ENCODE measurements at regions not wholly inside any gene's neighbourhood (a gene's known extent, or its start where the extent isn't known, plus 50 kb on each side); places are given as distances from the start of the nearest gene placed in this dataset.

DNA sequence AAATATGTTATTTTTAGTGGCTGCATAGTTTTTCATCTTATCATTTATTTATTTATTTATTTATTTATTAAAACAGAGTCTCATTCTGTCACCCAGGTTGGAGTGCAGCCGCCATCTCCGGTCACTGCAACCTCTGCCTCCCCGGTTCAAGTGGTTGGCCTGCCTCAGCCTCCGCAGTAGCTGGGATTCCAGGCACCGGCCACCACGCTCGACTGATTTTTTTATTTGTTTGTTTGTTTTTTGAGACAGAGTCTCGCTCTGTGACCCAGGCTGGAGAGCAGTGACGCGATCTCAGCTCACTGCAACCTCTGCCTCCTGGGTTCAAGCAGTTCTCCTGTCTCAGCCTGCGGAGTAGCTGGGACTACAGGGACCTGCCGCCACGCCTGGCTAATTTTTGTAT lies 262.9 kb upstream of the DDI1 start:
- Histone ChIP-seq H3K9ac (ENCODE audit: low read depth in 1 of 3, low read length in 3 of 3) (no peak overlapping the region), H3K4me1 (ENCODE audit: control insufficient read depth in 3 of 3, insufficient read depth in 3 of 3, low read length in 3 of 3) (no peaks in the 10 kb centered on the region), H3K27ac (ENCODE audit: low read depth, low read length) (no peak overlapping the region), H3K36me3 (ENCODE audit: control insufficient read depth in 3 of 3, insufficient read depth in 3 of 3, low read length in 3 of 3) (no peaks in the 10 kb centered on the region), H3K4me3 (ENCODE audit: low read length in 3 of 3) (no peak overlapping the region), H3K9me3 (ENCODE audit: control insufficient read depth in 3 of 3, low read length in 3 of 3) (no peaks in the 10 kb centered on the region), H3K27me3 (ENCODE audit: control insufficient read depth in 3 of 3, insufficient read depth in 3 of 3, low read length in 3 of 3) (no peaks in the 10 kb centered on the region)

DNA sequence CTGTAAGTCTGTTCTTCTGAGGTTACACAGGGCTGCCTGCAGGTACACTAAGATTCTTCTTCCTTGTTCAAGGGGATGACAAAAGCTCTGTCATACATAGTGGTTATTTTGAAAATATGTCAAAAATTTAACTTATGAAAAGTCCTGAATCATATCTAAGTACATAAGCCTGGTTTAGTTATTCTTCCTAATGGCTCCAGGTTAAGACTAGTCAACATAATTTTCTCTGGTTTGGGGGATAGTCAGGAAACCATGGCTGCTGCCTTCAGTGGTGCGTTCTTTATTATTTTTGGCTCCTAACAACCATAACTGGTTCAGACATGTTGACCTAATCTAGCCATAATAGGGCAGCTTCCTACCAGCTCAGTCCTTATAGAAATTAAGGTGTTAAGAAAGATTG lies 257.4 kb upstream of the DDI1 start:
- no peaks in the 10 kb centered on the region for H3K36me3 ChIP-seq (ENCODE audit: control insufficient read depth in 3 of 3, insufficient read depth in 3 of 3, low read length in 3 of 3)
- H3K9ac ChIP-seq (ENCODE audit: low read depth in 1 of 3, low read length in 3 of 3): no peak overlapping the region
- H3K4me1 ChIP-seq (ENCODE audit: control insufficient read depth in 3 of 3, insufficient read depth in 3 of 3, low read length in 3 of 3): no peaks in the 10 kb centered on the region
- no peak overlapping the region for H3K27ac ChIP-seq (ENCODE audit: low read depth, low read length)
- no peaks in the 10 kb centered on the region for H3K9me3 ChIP-seq (ENCODE audit: control insufficient read depth in 3 of 3, low read length in 3 of 3)
- H3K27me3 ChIP-seq (ENCODE audit: control insufficient read depth in 3 of 3, insufficient read depth in 3 of 3, low read length in 3 of 3): no peaks in the 10 kb centered on the region
- no peak overlapping the region for H3K4me3 ChIP-seq (ENCODE audit: low read length in 3 of 3)

DNA sequence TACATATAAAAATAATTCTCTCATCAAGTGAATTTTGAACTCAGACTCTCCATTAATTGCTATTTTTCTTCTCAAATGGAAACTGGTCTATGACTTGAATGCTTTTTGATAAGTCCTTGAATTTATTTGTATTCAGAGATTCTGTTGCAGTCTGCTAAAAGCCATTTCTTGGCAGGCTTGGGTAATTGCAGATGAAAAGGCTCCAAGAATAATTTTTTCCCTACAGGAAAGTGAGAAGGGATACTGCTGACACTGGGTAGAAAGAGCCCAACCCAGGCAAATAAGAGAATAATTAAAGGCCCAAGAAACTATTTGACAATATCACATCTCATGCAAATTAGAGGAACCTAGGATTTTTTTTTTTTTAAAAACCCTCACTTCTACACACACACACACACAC lies 246.5 kb upstream of the DDI1 start:
- Histone ChIP-seq H3K4me3 (ENCODE audit: low read length in 3 of 3) (no peak overlapping the region), H3K27me3 (ENCODE audit: control insufficient read depth in 3 of 3, insufficient read depth in 3 of 3, low read length in 3 of 3) (no peaks in the 10 kb centered on the region), H3K27ac (ENCODE audit: low read depth, low read length) (no peak overlapping the region), H3K9me3 (ENCODE audit: control insufficient read depth in 3 of 3, low read length in 3 of 3) (no peaks in the 10 kb centered on the region), H3K36me3 (ENCODE audit: control insufficient read depth in 3 of 3, insufficient read depth in 3 of 3, low read length in 3 of 3) (no peaks in the 10 kb centered on the region), H3K4me1 (ENCODE audit: control insufficient read depth in 3 of 3, insufficient read depth in 3 of 3, low read length in 3 of 3) (no peaks in the 10 kb centered on the region), H3K9ac (ENCODE audit: low read depth in 1 of 3, low read length in 3 of 3) (no peak overlapping the region)

DNA sequence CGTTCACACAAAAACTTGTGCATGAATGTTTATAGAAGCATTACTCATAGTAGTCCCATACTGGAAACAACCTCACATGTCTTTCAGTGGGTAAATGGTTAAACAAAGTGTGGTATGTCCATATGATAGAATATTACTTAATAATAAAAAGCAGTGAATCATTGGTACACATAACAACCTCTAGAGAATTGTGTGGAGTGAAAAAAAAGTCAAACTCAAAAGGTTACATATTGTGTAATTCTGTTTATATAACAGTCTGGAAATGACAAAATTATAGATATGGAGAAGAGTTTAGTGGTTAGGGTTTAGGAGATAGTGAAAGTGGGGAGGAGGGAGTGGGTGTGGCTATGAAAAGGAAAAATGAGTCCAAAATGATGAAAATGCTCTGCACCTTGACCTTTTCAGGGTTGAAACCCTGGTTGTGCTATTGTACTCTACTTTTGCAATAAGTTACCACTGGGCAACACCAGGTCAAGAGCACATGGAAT lies 243.4 kb upstream of the DDI1 start:
- Histone ChIP-seq H3K4me3 (ENCODE audit: low read length in 3 of 3) (no peak overlapping the region), H3K9me3 (ENCODE audit: control insufficient read depth in 3 of 3, low read length in 3 of 3) (no peaks in the 10 kb centered on the region), H3K27ac (ENCODE audit: low read depth, low read length) (no peak overlapping the region), H3K36me3 (ENCODE audit: control insufficient read depth in 3 of 3, insufficient read depth in 3 of 3, low read length in 3 of 3) (no peaks in the 10 kb centered on the region), H3K27me3 (ENCODE audit: control insufficient read depth in 3 of 3, insufficient read depth in 3 of 3, low read length in 3 of 3) (no peaks in the 10 kb centered on the region), H3K9ac (ENCODE audit: low read depth in 1 of 3, low read length in 3 of 3) (no peak overlapping the region), H3K4me1 (ENCODE audit: control insufficient read depth in 3 of 3, insufficient read depth in 3 of 3, low read length in 3 of 3) (no peaks in the 10 kb centered on the region)

DNA sequence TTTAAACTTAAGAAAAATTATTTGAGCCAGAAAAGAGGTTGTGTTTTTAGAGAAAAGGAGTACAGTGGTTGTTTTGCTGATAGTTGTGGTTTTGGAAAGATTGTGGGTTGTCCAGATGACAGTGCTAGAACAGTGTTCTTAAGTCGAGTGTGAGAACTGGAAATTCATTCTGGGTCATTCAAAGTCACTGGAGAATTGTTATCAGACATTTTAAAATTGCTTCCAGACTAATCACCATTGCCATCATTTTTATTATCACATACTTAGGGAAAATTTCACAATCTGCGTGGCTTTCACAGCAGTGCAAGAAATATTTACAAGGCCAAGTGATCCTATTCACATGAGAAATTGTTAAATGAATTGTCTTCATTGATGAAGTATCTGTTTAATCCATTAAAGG lies 242.2 kb upstream of the DDI1 start:
- Histone ChIP-seq H3K36me3 (ENCODE audit: control insufficient read depth in 3 of 3, insufficient read depth in 3 of 3, low read length in 3 of 3) (no peaks in the 10 kb centered on the region), H3K27me3 (ENCODE audit: control insufficient read depth in 3 of 3, insufficient read depth in 3 of 3, low read length in 3 of 3) (no peaks in the 10 kb centered on the region), H3K9ac (ENCODE audit: low read depth in 1 of 3, low read length in 3 of 3) (no peak overlapping the region), H3K9me3 (ENCODE audit: control insufficient read depth in 3 of 3, low read length in 3 of 3) (no peaks in the 10 kb centered on the region), H3K27ac (ENCODE audit: low read depth, low read length) (no peak overlapping the region), H3K4me3 (ENCODE audit: low read length in 3 of 3) (no peak overlapping the region), H3K4me1 (ENCODE audit: control insufficient read depth in 3 of 3, insufficient read depth in 3 of 3, low read length in 3 of 3) (no peaks in the 10 kb centered on the region)

DNA sequence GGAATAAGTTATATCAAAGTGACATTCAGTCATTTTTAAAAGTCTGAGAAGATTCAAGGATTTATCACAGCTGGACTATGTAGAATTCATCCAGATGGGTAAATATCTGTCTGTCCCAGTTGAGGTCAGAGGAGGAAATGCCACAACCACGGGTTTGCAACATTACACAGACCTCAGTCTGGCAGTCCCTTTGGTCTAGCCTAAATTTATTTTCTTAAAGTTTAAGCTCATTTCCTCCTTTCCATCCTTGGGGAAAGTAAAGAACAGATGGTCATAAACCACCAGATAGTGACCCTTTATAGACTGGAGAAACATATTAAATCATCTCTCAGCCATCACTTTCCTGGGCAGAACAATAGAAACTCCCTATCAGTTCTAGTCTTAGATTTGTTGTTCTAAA lies 238.4 kb upstream of the DDI1 start:
- H3K4me3 ChIP-seq (ENCODE audit: low read length in 3 of 3): no peak overlapping the region
- no peaks in the 10 kb centered on the region for H3K9me3 ChIP-seq (ENCODE audit: control insufficient read depth in 3 of 3, low read length in 3 of 3)
- H3K9ac ChIP-seq (ENCODE audit: low read depth in 1 of 3, low read length in 3 of 3): no peak overlapping the region
- H3K36me3 ChIP-seq (ENCODE audit: control insufficient read depth in 3 of 3, insufficient read depth in 3 of 3, low read length in 3 of 3): no peaks in the 10 kb centered on the region
- no peak overlapping the region for H3K27ac ChIP-seq (ENCODE audit: low read depth, low read length)
- H3K27me3 ChIP-seq (ENCODE audit: control insufficient read depth in 3 of 3, insufficient read depth in 3 of 3, low read length in 3 of 3): no peaks in the 10 kb centered on the region
- H3K4me1 ChIP-seq (ENCODE audit: control insufficient read depth in 3 of 3, insufficient read depth in 3 of 3, low read length in 3 of 3): peaks cover 0 to 4% (median 0%) of the 10 kb centered on the region in 3 donors

DNA sequence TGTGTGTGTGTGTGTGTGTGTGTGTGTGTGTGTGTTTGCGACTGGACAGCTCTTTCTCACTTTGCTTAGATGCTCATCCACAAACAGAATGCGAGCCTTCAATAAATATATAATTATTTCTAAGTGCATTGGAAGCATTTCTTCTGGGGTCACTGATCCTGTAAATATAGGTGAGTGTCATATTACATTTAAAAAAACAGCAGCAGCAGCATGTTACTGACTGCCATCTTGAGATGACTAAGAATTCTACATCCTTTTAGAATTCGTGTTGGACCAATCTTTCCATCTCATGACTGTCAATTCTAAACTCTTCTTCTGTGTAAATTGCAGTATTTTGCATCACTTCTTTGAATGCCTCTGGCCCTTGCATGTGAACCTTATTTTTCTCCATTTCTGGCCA lies 238.0 kb upstream of the DDI1 start:
- Histone ChIP-seq H3K9ac (ENCODE audit: low read depth in 1 of 3, low read length in 3 of 3) (no peak overlapping the region), H3K4me1 (ENCODE audit: control insufficient read depth in 3 of 3, insufficient read depth in 3 of 3, low read length in 3 of 3) (peaks cover 0 to 4% (median 0%) of the 10 kb centered on the region in 3 donors), H3K27me3 (ENCODE audit: control insufficient read depth in 3 of 3, insufficient read depth in 3 of 3, low read length in 3 of 3) (no peaks in the 10 kb centered on the region), H3K27ac (ENCODE audit: low read depth, low read length) (no peak overlapping the region), H3K36me3 (ENCODE audit: control insufficient read depth in 3 of 3, insufficient read depth in 3 of 3, low read length in 3 of 3) (no peaks in the 10 kb centered on the region), H3K9me3 (ENCODE audit: control insufficient read depth in 3 of 3, low read length in 3 of 3) (no peaks in the 10 kb centered on the region), H3K4me3 (ENCODE audit: low read length in 3 of 3) (no peak overlapping the region)

DNA sequence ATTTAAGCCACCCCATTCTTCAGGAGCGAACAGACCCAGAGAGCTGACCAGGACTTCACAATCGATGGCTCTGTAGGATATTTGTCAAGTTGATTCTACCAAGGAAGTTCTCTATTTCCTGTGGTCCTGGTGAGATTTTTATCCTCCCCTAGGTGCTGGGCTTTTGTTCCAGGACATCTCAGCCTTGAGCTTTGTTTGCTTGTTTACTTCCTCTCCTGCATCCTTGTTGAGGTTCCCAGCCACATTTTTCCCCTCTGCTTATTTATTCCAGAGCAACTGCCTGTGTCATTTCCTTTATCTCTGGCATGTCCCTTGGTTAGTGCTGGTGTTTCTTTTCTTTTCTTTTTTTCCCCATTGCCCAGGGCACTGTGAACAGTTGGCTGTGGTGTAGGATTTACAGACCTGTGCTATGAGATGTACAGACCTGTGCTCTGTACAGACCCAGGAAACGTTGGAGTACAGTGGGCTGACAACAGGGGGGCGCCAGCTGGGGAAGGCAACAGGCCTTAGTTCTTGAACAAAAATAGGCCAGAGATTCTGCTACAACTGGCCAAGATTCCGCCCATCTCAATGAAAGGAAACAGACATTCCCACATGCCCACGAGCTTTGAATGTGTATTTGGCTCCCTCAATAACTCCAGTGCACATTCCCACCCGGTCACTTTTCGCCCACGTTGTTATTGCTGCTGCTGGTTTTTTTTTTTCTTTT lies 235.9 kb upstream of the DDI1 start:
- Histone ChIP-seq H3K9ac (ENCODE audit: low read depth in 1 of 3, low read length in 3 of 3) (no peak overlapping the region), H3K4me1 (ENCODE audit: control insufficient read depth in 3 of 3, insufficient read depth in 3 of 3, low read length in 3 of 3) (peaks cover 0 to 4% (median 0%) of the 10 kb centered on the region in 3 donors), H3K4me3 (ENCODE audit: low read length in 3 of 3) (no peak overlapping the region), H3K27ac (ENCODE audit: low read depth, low read length) (no peak overlapping the region), H3K27me3 (ENCODE audit: control insufficient read depth in 3 of 3, insufficient read depth in 3 of 3, low read length in 3 of 3) (no peaks in the 10 kb centered on the region), H3K36me3 (ENCODE audit: control insufficient read depth in 3 of 3, insufficient read depth in 3 of 3, low read length in 3 of 3) (no peaks in the 10 kb centered on the region), H3K9me3 (ENCODE audit: control insufficient read depth in 3 of 3, low read length in 3 of 3) (no peaks in the 10 kb centered on the region)

DNA sequence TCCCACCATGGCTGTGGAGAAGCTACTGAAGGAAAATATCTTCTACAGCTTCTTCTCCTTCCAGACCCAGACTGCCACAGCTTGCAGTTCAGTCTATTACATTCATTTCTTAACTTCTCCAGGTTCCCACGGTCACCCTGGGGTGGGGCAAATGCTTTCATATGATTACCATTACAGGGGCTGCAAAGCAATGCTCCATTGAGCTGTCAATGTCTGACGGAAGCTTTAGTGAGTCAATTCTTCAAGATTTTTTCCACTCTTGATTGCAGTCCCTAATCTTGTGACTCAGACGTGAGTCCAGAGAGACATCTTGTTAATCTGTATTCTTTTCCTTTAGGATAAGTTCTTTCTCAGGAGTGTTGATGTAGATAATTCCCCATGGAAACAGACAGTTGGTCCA lies 233.4 kb upstream of the DDI1 start:
- Histone ChIP-seq H3K4me3 (ENCODE audit: low read length in 3 of 3) (no peak overlapping the region), H3K27ac (ENCODE audit: low read depth, low read length) (no peak overlapping the region), H3K9ac (ENCODE audit: low read depth in 1 of 3, low read length in 3 of 3) (no peak overlapping the region)

DNA sequence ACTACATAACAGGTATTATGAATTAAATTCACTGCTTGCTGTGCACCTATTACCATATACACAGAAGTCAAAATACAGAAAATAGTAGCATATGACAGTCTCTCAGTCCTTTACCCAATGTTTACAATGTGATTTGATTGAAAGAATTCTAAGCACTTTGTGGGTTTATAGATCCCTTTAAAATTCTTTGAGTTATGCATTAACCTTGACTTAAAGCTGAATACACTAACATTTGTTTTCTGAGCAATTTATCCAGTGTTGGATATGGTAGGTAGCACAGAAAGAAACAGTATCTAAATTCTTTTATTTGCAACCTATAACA lies 230.8 kb upstream of the DDI1 start:
- Histone ChIP-seq H3K27me3 (ENCODE audit: control insufficient read depth in 3 of 3, insufficient read depth in 3 of 3, low read length in 3 of 3) (no peaks in the 10 kb centered on the region), H3K36me3 (ENCODE audit: control insufficient read depth in 3 of 3, insufficient read depth in 3 of 3, low read length in 3 of 3) (no peaks in the 10 kb centered on the region), H3K27ac (ENCODE audit: low read depth, low read length) (no peak overlapping the region), H3K9ac (ENCODE audit: low read depth in 1 of 3, low read length in 3 of 3) (no peak overlapping the region), H3K4me1 (ENCODE audit: control insufficient read depth in 3 of 3, insufficient read depth in 3 of 3, low read length in 3 of 3) (peaks cover 0 to under 1% (median 0%) of the 10 kb centered on the region in 3 donors), H3K9me3 (ENCODE audit: control insufficient read depth in 3 of 3, low read length in 3 of 3) (no peaks in the 10 kb centered on the region), H3K4me3 (ENCODE audit: low read length in 3 of 3) (no peak overlapping the region)

More for the DNA sequence above, 233.4 kb upstream of the DDI1 start:
- H3K36me3 ChIP-seq (ENCODE audit: control insufficient read depth in 3 of 3, insufficient read depth in 3 of 3, low read length in 3 of 3): no peaks in the 10 kb centered on the region
- H3K4me1 ChIP-seq (ENCODE audit: control insufficient read depth in 3 of 3, insufficient read depth in 3 of 3, low read length in 3 of 3): peaks cover 0 to 4% (median 0%) of the 10 kb centered on the region in 3 donors
- no peaks in the 10 kb centered on the region for H3K27me3 ChIP-seq (ENCODE audit: control insufficient read depth in 3 of 3, insufficient read depth in 3 of 3, low read length in 3 of 3)
- no peaks in the 10 kb centered on the region for H3K9me3 ChIP-seq (ENCODE audit: control insufficient read depth in 3 of 3, low read length in 3 of 3)

Measured in skeletal muscle tissue (tissue), 3 donors.